ENCODE measurements at regions not wholly inside any gene's neighbourhood (a gene's known extent, or its start where the extent isn't known, plus 50 kb on each side); places are given as distances from the start of the nearest gene placed in this dataset.
"Not testable (repeated sequence)": the region's sequence is repeated elsewhere in the genome, so short reads cannot be mapped to it uniquely, and the experiment has no call there.

DNA sequence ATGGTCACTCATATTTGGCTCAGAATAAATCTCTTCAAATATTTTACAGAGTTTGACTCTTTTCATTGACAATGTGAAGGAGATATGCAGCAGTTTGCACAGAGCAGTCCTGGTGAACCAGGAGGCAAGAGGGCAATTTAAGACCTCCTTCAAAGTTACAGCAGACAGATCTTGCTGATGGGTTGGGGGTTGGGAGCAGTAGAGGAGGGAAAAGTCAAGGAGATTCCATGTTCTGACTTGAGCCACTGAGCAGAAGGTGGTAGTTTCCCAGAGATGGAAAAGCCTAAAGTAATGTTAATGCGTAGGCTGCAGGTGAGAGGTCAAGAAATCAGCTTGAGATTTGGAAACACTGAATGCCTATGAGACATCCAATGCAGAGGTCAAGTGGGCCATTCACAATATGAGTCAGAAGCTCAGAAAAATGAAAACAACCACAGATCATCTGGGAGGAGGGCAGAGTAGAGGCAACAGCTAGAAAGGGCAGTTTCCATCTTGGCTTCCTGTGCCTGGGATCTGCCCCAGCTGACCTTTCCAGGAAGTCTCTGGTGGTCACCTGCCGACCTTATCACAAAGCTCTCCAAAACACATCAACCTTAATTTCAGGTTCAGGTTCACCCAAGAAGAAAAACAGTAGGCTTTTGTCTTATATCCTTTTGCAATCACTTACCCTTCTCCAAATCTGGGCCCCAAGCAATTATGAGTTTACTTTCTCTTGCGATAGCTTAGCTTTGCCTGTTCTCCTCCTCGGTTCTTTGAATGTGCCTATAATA lies 197.5 kb upstream of the ARL4C start:
- peaks cover 6% of the 10 kb centered on the region for H3K9me3 ChIP-seq
- intact Hi-C loops (cut with micrococcal nuclease; ENCODE audit: unreplicated experiment) = no loop called here
- Mint-ChIP-seq H3K4me1 (ENCODE audit: low read depth, unreplicated experiment) (peaks cover 9% of the 10 kb centered on the region), H3K36me3 (ENCODE audit: insufficient read depth, unreplicated experiment) (no peaks in the 10 kb centered on the region), H3K27me3 (ENCODE audit: insufficient read depth, unreplicated experiment) (no peaks in the 10 kb centered on the region), H3K27ac (ENCODE audit: unreplicated experiment) (no peak overlapping the region), H3K4me3 (ENCODE audit: unreplicated experiment) (no peak overlapping the region), H3K9me3 (ENCODE audit: unreplicated experiment) (peaks cover 29% of the 10 kb centered on the region)
- ChIA-PET CTCF (no interaction called here), POLR2A (no interaction called here)
- TF ChIP-seq, protein P1, sequence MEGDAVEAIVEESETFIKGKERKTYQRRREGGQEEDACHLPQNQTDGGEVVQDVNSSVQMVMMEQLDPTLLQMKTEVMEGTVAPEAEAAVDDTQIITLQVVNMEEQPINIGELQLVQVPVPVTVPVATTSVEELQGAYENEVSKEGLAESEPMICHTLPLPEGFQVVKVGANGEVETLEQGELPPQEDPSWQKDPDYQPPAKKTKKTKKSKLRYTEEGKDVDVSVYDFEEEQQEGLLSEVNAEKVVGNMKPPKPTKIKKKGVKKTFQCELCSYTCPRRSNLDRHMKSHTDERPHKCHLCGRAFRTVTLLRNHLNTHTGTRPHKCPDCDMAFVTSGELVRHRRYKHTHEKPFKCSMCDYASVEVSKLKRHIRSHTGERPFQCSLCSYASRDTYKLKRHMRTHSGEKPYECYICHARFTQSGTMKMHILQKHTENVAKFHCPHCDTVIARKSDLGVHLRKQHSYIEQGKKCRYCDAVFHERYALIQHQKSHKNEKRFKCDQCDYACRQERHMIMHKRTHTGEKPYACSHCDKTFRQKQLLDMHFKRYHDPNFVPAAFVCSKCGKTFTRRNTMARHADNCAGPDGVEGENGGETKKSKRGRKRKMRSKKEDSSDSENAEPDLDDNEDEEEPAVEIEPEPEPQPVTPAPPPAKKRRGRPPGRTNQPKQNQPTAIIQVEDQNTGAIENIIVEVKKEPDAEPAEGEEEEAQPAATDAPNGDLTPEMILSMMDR (IDR thresholded peaks at IDR 0.05; ENCODE audit: insufficient read depth in 1 of 2, low read depth in 1 of 2, low read length in 1 of 2, severe bottlenecking in 1 of 2, unreplicated experiment in 1 of 2) = no peak
- no peaks in the 10 kb centered on the region for H3K36me3 ChIP-seq (ENCODE audit: control insufficient read depth, insufficient read depth, low read length)
- H3K4me3 ChIP-seq (ENCODE audit: low read depth, low read length) = no peak overlapping the region
- no peaks in the 10 kb centered on the region for H3K27me3 ChIP-seq (replicated peaks; ENCODE audit: control insufficient read depth, insufficient read depth, low read length)
- no TSS peak for BruUV-seq (replicated peaks)
- no peak for DNase-seq
- H3K4me1 ChIP-seq = no peaks in the 10 kb centered on the region

DNA sequence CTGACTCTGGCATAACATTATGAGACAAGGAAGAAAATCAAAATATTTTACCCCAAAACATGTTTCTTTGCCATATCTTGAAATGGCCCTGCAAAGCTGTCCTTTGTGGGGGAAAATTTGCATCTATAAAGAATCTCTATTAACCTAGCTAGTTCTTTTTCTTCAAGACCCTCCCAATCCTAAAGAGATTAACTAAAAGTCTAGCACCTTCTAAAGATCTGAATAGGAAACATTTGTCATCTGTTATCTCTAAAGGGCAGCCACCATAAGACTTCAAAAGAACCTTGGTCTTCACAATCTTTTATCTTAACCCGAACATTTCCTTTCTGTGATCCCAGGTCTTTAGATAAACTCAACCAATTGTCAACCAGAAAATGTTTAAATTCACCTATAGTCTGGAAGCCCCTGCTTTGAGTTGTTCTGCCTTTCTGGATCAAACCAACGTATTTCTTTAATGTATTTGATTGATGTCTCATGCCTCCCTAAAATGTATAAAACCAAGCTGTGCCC lies 196.9 kb upstream of the ARL4C start:
- intact Hi-C loops (cut with micrococcal nuclease; ENCODE audit: unreplicated experiment); H3K4me1 ChIP-seq; POLR2A ChIA-PET; H3K36me3 Mint-ChIP-seq (ENCODE audit: insufficient read depth, unreplicated experiment); DNase-seq; H3K36me3 ChIP-seq (ENCODE audit: control insufficient read depth, insufficient read depth, low read length); H3K27me3 ChIP-seq (replicated peaks; ENCODE audit: control insufficient read depth, insufficient read depth, low read length); BruUV-seq (replicated peaks); CTCF ChIA-PET; H3K4me3 ChIP-seq (ENCODE audit: low read depth, low read length); H3K9me3 ChIP-seq; H3K27me3 Mint-ChIP-seq (ENCODE audit: insufficient read depth, unreplicated experiment); H3K27ac Mint-ChIP-seq (ENCODE audit: unreplicated experiment); H3K4me3 Mint-ChIP-seq (ENCODE audit: unreplicated experiment): not testable (repeated sequence)
- H3K9me3 Mint-ChIP-seq (ENCODE audit: unreplicated experiment) = peaks cover 27% of the 10 kb centered on the region
- peaks cover 13% of the 10 kb centered on the region for H3K4me1 Mint-ChIP-seq (ENCODE audit: low read depth, unreplicated experiment)

GRCh38 chr2:234693191-234693590 lies 196.3 kb upstream of the ARL4C start:
- H3K27ac Mint-ChIP-seq (ENCODE audit: unreplicated experiment); BruUV-seq (replicated peaks); H3K27me3 ChIP-seq (replicated peaks; ENCODE audit: control insufficient read depth, insufficient read depth, low read length); DNase-seq; H3K27me3 Mint-ChIP-seq (ENCODE audit: insufficient read depth, unreplicated experiment); POLR2A ChIA-PET; H3K9me3 ChIP-seq; H3K4me3 Mint-ChIP-seq (ENCODE audit: unreplicated experiment); H3K36me3 Mint-ChIP-seq (ENCODE audit: insufficient read depth, unreplicated experiment); H3K36me3 ChIP-seq (ENCODE audit: control insufficient read depth, insufficient read depth, low read length); H3K4me3 ChIP-seq (ENCODE audit: low read depth, low read length); intact Hi-C loops (cut with micrococcal nuclease; ENCODE audit: unreplicated experiment); H3K4me1 ChIP-seq; CTCF ChIA-PET: not testable (repeated sequence)
- peaks cover 14% of the 10 kb centered on the region for H3K4me1 Mint-ChIP-seq (ENCODE audit: low read depth, unreplicated experiment)
- peaks cover 22% of the 10 kb centered on the region for H3K9me3 Mint-ChIP-seq (ENCODE audit: unreplicated experiment)

GRCh38 chr2:234691968-234692955 lies 195.4 kb upstream of the ARL4C start:
- CTCF ChIA-PET = no interaction called here
- H3K4me3 ChIP-seq (ENCODE audit: low read depth, low read length) = no peak overlapping the region
- no peaks in the 10 kb centered on the region for H3K27me3 ChIP-seq (replicated peaks; ENCODE audit: control insufficient read depth, insufficient read depth, low read length)
- intact Hi-C loops (cut with micrococcal nuclease; ENCODE audit: unreplicated experiment) = no loop called here
- H3K27me3 Mint-ChIP-seq (ENCODE audit: insufficient read depth, unreplicated experiment) = no peaks in the 10 kb centered on the region
- no peak overlapping the region for H3K27ac Mint-ChIP-seq (ENCODE audit: unreplicated experiment)
- TF ChIP-seq, protein P1 (IDR thresholded peaks at IDR 0.05; ENCODE audit: insufficient read depth in 1 of 2, low read depth in 1 of 2, low read length in 1 of 2, severe bottlenecking in 1 of 2, unreplicated experiment in 1 of 2) = no peak
- H3K4me1 ChIP-seq = peaks cover 2% of the 10 kb centered on the region
- no peak for DNase-seq
- no peaks in the 10 kb centered on the region for H3K36me3 ChIP-seq (ENCODE audit: control insufficient read depth, insufficient read depth, low read length)
- peaks cover 14% of the 10 kb centered on the region for H3K4me1 Mint-ChIP-seq (ENCODE audit: low read depth, unreplicated experiment)
- H3K36me3 Mint-ChIP-seq (ENCODE audit: insufficient read depth, unreplicated experiment) = no peaks in the 10 kb centered on the region
- BruUV-seq (replicated peaks) = no TSS peak
- H3K9me3 Mint-ChIP-seq (ENCODE audit: unreplicated experiment) = peaks cover 15% of the 10 kb centered on the region
- POLR2A ChIA-PET = no interaction called here
- no peak overlapping the region for H3K4me3 Mint-ChIP-seq (ENCODE audit: unreplicated experiment)
- peaks cover 6% of the 10 kb centered on the region; the same call in 1 of the 2 replicates for H3K9me3 ChIP-seq
